Fibroblast of villous mesenchyme (primary cell): ENCODE measurements at regions not wholly inside any gene's neighbourhood (a gene's known extent, or its start where the extent isn't known, plus 50 kb on each side); places are given as distances from the start of the nearest gene placed in this dataset.
A peak's percentile ranks its signal among the peaks of the same experiment; 100 is the strongest.

Experiments used
- DNase-seq: peaks from one replicate; pipeline ENCODE4 v3.0.0-alpha.2; 2010; ENCODE audit warnings: low read depth
- H3K4me3 ChIP-seq: 2 replicates; pipeline ENCODE4 v1.5.1; 2011; ENCODE audit warnings: low read depth, mild to moderate bottlenecking, low read length
- CTCF ChIP-seq: IDR thresholded peaks from 2 replicates; pipeline ENCODE4 v1.5.1; 2012; ENCODE audit warnings: low read depth, mild to moderate bottlenecking, low read length; ENCODE audit not compliant: insufficient read depth

- no peak for DNase-seq
- no peak overlapping the region for H3K4me3 ChIP-seq
- TF ChIP-seq CTCF = no peak
Observed at GRCh38 chr1:47701283-47701682, 263.4 kb downstream of the FOXD2 start.

DNA sequence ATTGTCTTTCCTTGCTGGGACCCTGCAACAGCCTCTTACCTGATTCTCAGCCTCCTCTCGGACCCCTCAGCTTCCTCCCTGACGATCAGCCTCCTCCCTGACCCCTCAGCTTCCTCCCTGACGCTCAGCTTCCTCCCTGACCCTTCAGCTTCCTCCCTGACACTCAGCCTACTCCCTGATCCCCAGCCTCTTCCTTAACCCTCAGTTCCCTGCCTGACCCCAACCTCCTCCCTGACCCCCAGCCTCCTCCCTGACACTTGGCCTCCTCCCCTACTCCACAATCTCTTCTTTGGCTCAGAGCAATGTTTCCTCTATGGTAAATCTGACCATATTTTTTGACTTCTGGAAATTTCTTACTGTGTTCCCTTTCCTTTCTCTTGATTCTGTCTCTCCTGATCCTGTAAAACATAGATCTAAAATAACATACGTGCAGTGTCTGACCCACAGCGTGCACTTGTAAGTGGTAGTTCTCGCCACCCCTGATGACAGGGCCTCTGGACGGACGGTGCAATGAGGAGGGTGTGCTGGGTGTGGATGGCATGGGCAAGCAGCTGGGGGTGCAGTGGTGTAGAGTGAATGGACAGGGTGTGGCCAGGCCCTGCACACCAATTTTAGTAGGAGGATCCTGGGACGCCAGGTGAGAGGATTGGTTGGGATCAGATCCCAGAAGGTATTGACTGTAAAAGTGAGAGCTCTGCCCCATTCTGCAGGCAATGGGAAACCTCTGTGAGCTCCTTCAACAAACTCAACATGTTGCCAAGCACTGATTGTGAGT lies 264.1 kb downstream of the FOXD2 start:
- no peak for TF ChIP-seq CTCF
- no peak overlapping the region for H3K4me3 ChIP-seq
- no peak for DNase-seq

DNA sequence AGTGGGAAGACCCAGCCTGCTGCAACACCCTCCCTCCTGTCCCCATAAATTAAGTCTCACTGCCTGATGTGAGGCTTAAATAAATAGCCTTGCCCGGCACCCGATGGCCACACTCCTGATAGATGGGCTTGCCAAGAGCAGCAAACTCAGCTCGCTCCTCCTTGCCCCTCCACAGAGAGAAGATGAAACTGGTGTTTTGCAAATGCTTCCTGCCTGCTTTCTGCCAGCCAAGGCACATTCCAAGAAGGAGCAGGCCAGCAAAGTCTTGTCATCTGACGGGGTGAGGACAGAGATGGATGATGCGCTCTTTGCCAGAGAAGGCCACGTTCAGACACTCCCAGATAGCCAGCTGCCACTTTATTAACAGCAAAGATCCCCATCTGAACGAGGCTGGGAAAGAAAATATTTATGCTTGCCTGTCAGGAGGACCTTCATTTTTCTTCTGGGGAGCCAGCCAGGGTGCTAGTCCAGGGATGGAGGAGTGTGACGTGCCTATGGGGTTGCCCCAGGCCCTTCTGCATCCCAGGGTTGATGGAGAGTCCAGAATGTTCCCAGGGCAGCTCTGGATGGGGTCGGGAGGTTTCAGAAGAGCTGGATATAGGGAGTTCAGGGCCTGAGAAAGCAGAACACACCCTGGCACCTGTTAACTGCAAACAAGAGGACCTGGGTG lies 265.4 kb downstream of the FOXD2 start:
- TF ChIP-seq CTCF = no peak
- no peak for DNase-seq
- no peak overlapping the region for H3K4me3 ChIP-seq

- H3K4me3 ChIP-seq = no peak overlapping the region
- peak; percentile 12 for DNase-seq
- peak; percentile 17 for TF ChIP-seq CTCF
Observed at GRCh38 chr1:47703981-47704596, 266.2 kb downstream of the FOXD2 start.

GRCh38 chr1:47705517-47706130 lies 267.8 kb downstream of the FOXD2 start:
- DNase-seq = peak; percentile 3
- H3K4me3 ChIP-seq = no peak overlapping the region
- TF ChIP-seq CTCF = no peak

DNA sequence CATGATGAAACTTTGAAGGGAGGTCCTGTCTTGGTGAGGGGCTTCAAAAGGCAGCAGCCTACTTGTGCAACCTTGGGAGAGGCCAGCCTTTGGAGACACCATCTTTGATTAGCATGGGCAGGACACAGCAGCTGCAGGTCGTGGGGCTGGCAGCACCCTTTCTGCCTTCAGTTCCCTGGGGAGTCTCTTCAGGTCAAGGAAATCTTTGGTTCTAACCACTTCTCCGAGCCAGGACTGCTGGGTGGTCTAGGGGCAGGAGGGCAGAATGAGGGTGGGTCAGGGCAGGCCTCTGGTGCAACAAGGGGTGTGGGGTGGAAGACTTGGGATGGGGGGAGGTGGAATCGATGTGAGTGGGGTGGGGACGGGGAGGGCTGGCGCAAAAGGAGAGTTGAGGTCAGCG lies 269.7 kb downstream of the FOXD2 start:
- H3K4me3 ChIP-seq = no peak overlapping the region
- DNase-seq = no peak
- no peak for TF ChIP-seq CTCF
